GM12878 (cell line): ENCODE measurements at regions not wholly inside any gene's neighbourhood (a gene's known extent, or its start where the extent isn't known, plus 50 kb on each side); places are given as distances from the start of the nearest gene placed in this dataset.

Experiments used
- EP300 ChIP-seq, 2 experiments: fragments of 150-350 bp in 1 of 2; IDR thresholded peaks; 2 replicates each; pipeline ENCODE4 v1.6.1; 2011 to 2012; ENCODE audit warnings: low read depth in 2 of 2, low read length in 2 of 2, borderline replicate concordance in 1 of 2, improper control_type of control experiment in 1 of 2, inconsistent platforms in 1 of 2; ENCODE audit not compliant: control insufficient read depth in 1 of 2
- GABPA ChIP-seq: IDR thresholded peaks from 2 replicates; pipeline ENCODE4 v1.6.1; 2014; ENCODE audit warnings: antibody characterized with exemption, low read depth, mild to moderate bottlenecking, inconsistent platforms
- NR2C2 ChIP-seq: IDR thresholded peaks from 2 replicates; pipeline ENCODE4 v1.6.1; 2011; ENCODE audit warnings: borderline replicate concordance, low read depth; ENCODE audit not compliant: control insufficient read depth, insufficient read length
- RAD21 ChIP-seq: IDR thresholded peaks from 2 replicates; pipeline ENCODE4 v1.6.1; 2011; ENCODE audit warnings: mild to moderate bottlenecking, low read depth, low read length, moderate library complexity; ENCODE audit not compliant: insufficient read depth
- TF ChIP-seq, protein P1 (sequence below), 3 experiments: IDR thresholded peaks in 2 of 3; conservative IDR thresholded peaks in 1 of 3; 2 replicates each; pipeline ENCODE4 v1.5.1; 2011; ENCODE audit warnings: low read depth in 3 of 3, low read length in 3 of 3, mild to moderate bottlenecking in 3 of 3, control low read depth in 2 of 3, moderate library complexity in 2 of 3, inconsistent platforms in 1 of 3, mixed read lengths in 1 of 3; ENCODE audit not compliant: control insufficient read depth in 2 of 3, insufficient read depth in 1 of 3; ENCODE audit errors: extremely low read depth in 1 of 3
- TF ChIP-seq, protein P2 (sequence below): IDR thresholded peaks from 2 replicates; pipeline ENCODE4 v1.6.1; 2012; ENCODE audit warnings: low read length, inconsistent platforms
- TF ChIP-seq, protein P3 (sequence below): IDR thresholded peaks from 2 replicates; pipeline ENCODE4 v1.6.1; 2012; ENCODE audit warnings: mild to moderate bottlenecking, low read depth, low read length
- TF ChIP-seq, protein P4 (sequence below): IDR thresholded peaks from 2 replicates; pipeline ENCODE4 v1.6.1; 2011; ENCODE audit warnings: low read depth, low read length, improper control_type of control experiment, borderline replicate concordance
- TF ChIP-seq, protein P5 (sequence below): IDR thresholded peaks from 2 replicates; pipeline ENCODE4 v1.6.1; 2012; ENCODE audit warnings: low read depth, low read length, improper control_type of control experiment
- TF ChIP-seq, protein P6 (sequence below): fragments of 450-650 bp; formaldehyde crosslinking; IDR thresholded peaks from 2 replicates; pipeline ENCODE4 v1.5.0; 2022; ENCODE audit warnings: mild to moderate bottlenecking, missing genetic modification characterization

DNA sequence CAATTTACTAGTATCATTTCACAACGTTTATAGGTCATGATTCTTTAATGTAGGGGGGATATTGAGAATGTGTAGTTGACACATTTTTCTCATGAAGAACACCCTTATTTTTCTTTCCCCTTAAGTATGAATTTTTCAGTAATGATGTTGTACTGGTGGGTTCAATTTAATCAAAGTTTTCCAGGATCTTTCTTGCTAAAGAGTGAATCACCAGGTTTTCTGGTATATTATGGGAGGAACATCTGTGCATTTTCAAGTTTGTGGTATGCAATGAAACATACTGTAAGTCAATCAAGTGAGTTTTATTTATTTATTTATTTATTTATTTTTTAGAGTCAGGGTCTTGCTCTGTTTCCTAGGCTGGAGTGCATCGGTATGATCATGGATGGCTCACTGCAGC, 221.2 kb upstream of the PTGFR start:
- TF ChIP-seq, protein P1, sequence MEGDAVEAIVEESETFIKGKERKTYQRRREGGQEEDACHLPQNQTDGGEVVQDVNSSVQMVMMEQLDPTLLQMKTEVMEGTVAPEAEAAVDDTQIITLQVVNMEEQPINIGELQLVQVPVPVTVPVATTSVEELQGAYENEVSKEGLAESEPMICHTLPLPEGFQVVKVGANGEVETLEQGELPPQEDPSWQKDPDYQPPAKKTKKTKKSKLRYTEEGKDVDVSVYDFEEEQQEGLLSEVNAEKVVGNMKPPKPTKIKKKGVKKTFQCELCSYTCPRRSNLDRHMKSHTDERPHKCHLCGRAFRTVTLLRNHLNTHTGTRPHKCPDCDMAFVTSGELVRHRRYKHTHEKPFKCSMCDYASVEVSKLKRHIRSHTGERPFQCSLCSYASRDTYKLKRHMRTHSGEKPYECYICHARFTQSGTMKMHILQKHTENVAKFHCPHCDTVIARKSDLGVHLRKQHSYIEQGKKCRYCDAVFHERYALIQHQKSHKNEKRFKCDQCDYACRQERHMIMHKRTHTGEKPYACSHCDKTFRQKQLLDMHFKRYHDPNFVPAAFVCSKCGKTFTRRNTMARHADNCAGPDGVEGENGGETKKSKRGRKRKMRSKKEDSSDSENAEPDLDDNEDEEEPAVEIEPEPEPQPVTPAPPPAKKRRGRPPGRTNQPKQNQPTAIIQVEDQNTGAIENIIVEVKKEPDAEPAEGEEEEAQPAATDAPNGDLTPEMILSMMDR (IDR thresholded peaks at IDR 0.05 in 2 of 3, conservative IDR thresholded peaks at IDR 0.05 in 1 of 3; ENCODE audit: control insufficient read depth in 2 of 3, extremely low read depth in 1 of 3, insufficient read depth in 1 of 3, low read depth in 3 of 3, low read length in 3 of 3), result no peak
- TF ChIP-seq, protein P2, sequence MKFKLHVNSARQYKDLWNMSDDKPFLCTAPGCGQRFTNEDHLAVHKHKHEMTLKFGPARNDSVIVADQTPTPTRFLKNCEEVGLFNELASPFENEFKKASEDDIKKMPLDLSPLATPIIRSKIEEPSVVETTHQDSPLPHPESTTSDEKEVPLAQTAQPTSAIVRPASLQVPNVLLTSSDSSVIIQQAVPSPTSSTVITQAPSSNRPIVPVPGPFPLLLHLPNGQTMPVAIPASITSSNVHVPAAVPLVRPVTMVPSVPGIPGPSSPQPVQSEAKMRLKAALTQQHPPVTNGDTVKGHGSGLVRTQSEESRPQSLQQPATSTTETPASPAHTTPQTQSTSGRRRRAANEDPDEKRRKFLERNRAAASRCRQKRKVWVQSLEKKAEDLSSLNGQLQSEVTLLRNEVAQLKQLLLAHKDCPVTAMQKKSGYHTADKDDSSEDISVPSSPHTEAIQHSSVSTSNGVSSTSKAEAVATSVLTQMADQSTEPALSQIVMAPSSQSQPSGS, result no peak
- TF ChIP-seq, protein P3, sequence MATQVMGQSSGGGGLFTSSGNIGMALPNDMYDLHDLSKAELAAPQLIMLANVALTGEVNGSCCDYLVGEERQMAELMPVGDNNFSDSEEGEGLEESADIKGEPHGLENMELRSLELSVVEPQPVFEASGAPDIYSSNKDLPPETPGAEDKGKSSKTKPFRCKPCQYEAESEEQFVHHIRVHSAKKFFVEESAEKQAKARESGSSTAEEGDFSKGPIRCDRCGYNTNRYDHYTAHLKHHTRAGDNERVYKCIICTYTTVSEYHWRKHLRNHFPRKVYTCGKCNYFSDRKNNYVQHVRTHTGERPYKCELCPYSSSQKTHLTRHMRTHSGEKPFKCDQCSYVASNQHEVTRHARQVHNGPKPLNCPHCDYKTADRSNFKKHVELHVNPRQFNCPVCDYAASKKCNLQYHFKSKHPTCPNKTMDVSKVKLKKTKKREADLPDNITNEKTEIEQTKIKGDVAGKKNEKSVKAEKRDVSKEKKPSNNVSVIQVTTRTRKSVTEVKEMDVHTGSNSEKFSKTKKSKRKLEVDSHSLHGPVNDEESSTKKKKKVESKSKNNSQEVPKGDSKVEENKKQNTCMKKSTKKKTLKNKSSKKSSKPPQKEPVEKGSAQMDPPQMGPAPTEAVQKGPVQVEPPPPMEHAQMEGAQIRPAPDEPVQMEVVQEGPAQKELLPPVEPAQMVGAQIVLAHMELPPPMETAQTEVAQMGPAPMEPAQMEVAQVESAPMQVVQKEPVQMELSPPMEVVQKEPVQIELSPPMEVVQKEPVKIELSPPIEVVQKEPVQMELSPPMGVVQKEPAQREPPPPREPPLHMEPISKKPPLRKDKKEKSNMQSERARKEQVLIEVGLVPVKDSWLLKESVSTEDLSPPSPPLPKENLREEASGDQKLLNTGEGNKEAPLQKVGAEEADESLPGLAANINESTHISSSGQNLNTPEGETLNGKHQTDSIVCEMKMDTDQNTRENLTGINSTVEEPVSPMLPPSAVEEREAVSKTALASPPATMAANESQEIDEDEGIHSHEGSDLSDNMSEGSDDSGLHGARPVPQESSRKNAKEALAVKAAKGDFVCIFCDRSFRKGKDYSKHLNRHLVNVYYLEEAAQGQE, result no peak
- TF ChIP-seq EP300 (IDR thresholded peaks at IDR 0.05; ENCODE audit: borderline replicate concordance in 1 of 2, control insufficient read depth in 1 of 2, low read depth in 2 of 2, low read length in 2 of 2), result no peak
- TF ChIP-seq GABPA, result no peak
- TF ChIP-seq, protein P4, sequence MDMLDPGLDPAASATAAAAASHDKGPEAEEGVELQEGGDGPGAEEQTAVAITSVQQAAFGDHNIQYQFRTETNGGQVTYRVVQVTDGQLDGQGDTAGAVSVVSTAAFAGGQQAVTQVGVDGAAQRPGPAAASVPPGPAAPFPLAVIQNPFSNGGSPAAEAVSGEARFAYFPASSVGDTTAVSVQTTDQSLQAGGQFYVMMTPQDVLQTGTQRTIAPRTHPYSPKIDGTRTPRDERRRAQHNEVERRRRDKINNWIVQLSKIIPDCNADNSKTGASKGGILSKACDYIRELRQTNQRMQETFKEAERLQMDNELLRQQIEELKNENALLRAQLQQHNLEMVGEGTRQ, result no peak
- TF ChIP-seq, protein P5, sequence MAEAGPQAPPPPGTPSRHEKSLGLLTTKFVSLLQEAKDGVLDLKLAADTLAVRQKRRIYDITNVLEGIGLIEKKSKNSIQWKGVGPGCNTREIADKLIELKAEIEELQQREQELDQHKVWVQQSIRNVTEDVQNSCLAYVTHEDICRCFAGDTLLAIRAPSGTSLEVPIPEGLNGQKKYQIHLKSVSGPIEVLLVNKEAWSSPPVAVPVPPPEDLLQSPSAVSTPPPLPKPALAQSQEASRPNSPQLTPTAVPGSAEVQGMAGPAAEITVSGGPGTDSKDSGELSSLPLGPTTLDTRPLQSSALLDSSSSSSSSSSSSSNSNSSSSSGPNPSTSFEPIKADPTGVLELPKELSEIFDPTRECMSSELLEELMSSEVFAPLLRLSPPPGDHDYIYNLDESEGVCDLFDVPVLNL, result no peak
- TF ChIP-seq, protein P6, sequence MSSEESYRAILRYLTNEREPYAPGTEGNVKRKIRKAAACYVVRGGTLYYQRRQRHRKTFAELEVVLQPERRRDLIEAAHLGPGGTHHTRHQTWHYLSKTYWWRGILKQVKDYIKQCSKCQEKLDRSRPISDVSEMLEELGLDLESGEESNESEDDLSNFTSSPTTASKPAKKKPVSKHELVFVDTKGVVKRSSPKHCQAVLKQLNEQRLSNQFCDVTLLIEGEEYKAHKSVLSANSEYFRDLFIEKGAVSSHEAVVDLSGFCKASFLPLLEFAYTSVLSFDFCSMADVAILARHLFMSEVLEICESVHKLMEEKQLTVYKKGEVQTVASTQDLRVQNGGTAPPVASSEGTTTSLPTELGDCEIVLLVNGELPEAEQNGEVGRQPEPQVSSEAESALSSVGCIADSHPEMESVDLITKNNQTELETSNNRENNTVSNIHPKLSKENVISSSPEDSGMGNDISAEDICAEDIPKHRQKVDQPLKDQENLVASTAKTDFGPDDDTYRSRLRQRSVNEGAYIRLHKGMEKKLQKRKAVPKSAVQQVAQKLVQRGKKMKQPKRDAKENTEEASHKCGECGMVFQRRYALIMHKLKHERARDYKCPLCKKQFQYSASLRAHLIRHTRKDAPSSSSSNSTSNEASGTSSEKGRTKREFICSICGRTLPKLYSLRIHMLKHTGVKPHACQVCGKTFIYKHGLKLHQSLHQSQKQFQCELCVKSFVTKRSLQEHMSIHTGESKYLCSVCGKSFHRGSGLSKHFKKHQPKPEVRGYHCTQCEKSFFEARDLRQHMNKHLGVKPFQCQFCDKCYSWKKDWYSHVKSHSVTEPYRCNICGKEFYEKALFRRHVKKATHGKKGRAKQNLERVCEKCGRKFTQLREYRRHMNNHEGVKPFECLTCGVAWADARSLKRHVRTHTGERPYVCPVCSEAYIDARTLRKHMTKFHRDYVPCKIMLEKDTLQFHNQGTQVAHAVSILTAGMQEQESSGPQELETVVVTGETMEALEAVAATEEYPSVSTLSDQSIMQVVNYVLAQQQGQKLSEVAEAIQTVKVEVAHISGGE, result no peak
- TF ChIP-seq NR2C2, result no peak
- TF ChIP-seq RAD21, result no peak
